Glutamatergic neuron (in vitro differentiated cells): ENCODE measurements at regions not wholly inside any gene's neighbourhood (a gene's known extent, or its start where the extent isn't known, plus 50 kb on each side); places are given as distances from the start of the nearest gene placed in this dataset.

ENCODE experiments used
- DNase-seq: peaks from one replicate; pipeline ENCODE4 v3.0.0; 2022
- H3K27ac Mint-ChIP-seq: one replicate; pipeline ENCODE4 v1.8.0; 2020; ENCODE audit warnings: mild to moderate bottlenecking, mixed read lengths, inconsistent platforms; ENCODE audit not compliant: unreplicated experiment
- H3K27me3 Mint-ChIP-seq: one replicate; pipeline ENCODE4 v1.8.0; 2020; ENCODE audit warnings: mild to moderate bottlenecking, moderate library complexity, mixed read lengths, inconsistent platforms; ENCODE audit not compliant: unreplicated experiment
- H3K36me3 Mint-ChIP-seq: one replicate; pipeline ENCODE4 v1.8.0; 2020; ENCODE audit warnings: mild to moderate bottlenecking, mixed read lengths, inconsistent platforms; ENCODE audit not compliant: unreplicated experiment
- H3K4me1 Mint-ChIP-seq: one replicate; pipeline ENCODE4 v1.8.0; 2020; ENCODE audit warnings: mild to moderate bottlenecking, low read depth, mixed read lengths, inconsistent platforms; ENCODE audit not compliant: unreplicated experiment
- H3K4me3 Mint-ChIP-seq: one replicate; pipeline ENCODE4 v1.8.0; 2020; ENCODE audit warnings: mild to moderate bottlenecking, mixed read lengths, inconsistent platforms; ENCODE audit not compliant: unreplicated experiment
- H3K9me3 Mint-ChIP-seq: one replicate; pipeline ENCODE4 v1.8.0; 2020; ENCODE audit warnings: mild to moderate bottlenecking, moderate library complexity, mixed read lengths, inconsistent platforms; ENCODE audit not compliant: unreplicated experiment
- TF ChIP-seq, protein P1 (sequence below): fragments of 200-600 bp; sonication (generic); IDR thresholded peaks from one replicate; pipeline ENCODE4 v1.5.0; 2021; ENCODE audit not compliant: partially characterized antibody, unreplicated experiment

DNA sequence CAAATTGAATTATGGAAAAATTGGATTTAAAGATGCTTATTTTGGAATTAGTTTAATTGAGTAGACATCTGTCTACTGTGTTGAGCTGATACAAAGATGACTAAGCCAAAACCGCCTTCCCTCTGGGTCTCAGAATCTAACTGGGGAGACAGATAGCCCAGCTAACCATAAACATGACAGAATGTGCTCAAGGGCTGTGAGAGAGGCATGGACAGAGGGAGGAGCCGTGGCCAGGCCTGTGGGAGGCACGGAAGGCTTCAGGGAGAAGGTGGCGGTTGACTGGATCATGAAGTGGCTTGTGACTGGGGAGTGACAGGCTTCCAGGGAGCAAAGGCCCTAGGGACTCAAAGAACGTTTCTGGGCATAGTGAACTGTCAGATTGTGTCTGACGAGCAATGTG is 74.6 kb downstream of the DACT1 start:
- Mint-ChIP-seq H3K36me3 (no peaks in the 10 kb centered on the region), H3K4me1 (peaks cover 13% of the 10 kb centered on the region)

DNA sequence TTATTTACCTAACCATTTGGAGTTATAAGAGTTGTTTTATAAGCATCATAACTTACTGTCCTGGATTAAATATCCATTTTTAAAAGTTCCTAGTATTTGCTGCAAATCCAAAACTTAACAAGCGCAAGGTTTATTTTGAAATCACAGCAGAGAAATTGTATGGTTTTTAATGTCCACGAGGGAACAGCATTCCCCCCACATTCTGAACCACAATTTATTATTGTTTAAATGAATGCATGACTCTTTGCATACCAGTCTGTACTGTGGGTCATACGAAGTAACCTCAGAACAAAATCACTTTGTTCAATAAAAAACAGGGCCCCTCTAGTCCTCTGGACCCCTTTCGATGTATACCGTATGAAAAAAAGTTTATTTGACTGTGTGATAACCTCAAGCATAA is 75.9 kb downstream of the DACT1 start:
- H3K9me3 Mint-ChIP-seq: peaks cover 2% of the 10 kb centered on the region
- H3K27ac Mint-ChIP-seq: no peak overlapping the region
- TF ChIP-seq, protein P1, sequence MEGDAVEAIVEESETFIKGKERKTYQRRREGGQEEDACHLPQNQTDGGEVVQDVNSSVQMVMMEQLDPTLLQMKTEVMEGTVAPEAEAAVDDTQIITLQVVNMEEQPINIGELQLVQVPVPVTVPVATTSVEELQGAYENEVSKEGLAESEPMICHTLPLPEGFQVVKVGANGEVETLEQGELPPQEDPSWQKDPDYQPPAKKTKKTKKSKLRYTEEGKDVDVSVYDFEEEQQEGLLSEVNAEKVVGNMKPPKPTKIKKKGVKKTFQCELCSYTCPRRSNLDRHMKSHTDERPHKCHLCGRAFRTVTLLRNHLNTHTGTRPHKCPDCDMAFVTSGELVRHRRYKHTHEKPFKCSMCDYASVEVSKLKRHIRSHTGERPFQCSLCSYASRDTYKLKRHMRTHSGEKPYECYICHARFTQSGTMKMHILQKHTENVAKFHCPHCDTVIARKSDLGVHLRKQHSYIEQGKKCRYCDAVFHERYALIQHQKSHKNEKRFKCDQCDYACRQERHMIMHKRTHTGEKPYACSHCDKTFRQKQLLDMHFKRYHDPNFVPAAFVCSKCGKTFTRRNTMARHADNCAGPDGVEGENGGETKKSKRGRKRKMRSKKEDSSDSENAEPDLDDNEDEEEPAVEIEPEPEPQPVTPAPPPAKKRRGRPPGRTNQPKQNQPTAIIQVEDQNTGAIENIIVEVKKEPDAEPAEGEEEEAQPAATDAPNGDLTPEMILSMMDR: no peak
- H3K4me3 Mint-ChIP-seq: no peak overlapping the region
- H3K36me3 Mint-ChIP-seq: no peaks in the 10 kb centered on the region
- H3K27me3 Mint-ChIP-seq: no peaks in the 10 kb centered on the region
- no peak for DNase-seq
- peaks cover 6% of the 10 kb centered on the region for H3K4me1 Mint-ChIP-seq

More for the DNA sequence above, 74.6 kb downstream of the DACT1 start:
- DNase-seq: peak; percentile 22
- H3K27ac Mint-ChIP-seq: peak overlapping the region; percentile 15
- TF ChIP-seq, protein P1: no peak
- H3K4me3 Mint-ChIP-seq: no peak overlapping the region
- no peaks in the 10 kb centered on the region for H3K27me3 Mint-ChIP-seq
- no peaks in the 10 kb centered on the region for H3K9me3 Mint-ChIP-seq

DNA sequence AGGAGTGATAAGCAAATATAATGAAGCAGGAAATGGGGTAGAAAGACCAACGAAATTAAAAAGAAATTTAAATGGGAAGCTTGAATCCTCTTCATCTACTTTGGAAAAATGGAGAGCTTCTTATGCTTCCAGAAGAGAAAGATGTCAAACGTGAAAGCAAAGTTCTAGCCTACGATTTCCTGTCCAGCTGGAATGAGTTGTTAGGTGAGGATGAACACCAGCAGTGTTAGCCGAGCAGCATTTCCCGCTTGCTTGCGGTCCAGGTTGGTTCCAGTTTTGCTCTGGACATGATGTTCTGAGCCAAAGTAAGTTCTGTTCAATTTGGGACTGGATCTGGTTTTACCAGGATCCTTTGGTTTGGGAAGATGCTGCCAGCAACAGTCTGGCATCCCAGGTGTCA is 78.9 kb downstream of the DACT1 start:
- Mint-ChIP-seq H3K4me1 (peaks cover 3% of the 10 kb centered on the region), H3K9me3 (peaks cover 2% of the 10 kb centered on the region), H3K36me3 (no peaks in the 10 kb centered on the region), H3K27me3 (no peaks in the 10 kb centered on the region), H3K4me3 (no peak overlapping the region), H3K27ac (no peak overlapping the region)
- TF ChIP-seq, protein P1: no peak
- DNase-seq: no peak

DNA sequence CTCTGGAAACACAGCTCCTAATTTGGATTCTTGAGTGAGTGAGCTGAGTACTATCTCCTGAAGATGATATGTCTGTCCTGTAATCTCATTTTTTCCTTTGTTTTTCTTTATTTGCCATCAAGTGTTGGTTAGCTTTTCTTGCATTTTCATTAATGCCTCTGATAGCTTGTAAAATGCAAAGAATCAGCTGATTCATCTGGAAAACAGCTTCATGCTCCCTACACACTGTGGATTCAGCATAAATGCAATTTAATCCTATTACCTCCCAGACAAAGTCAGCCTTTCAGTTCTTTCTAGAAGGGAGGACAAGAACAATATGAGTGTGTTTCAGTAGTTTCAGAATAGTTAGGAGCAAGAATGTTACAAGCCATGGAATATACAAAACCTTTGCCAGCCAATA is 79.4 kb downstream of the DACT1 start:
- H3K4me1 Mint-ChIP-seq: peaks cover 2% of the 10 kb centered on the region
- TF ChIP-seq, protein P1: no peak
- H3K9me3 Mint-ChIP-seq: peaks cover 2% of the 10 kb centered on the region
- no peak overlapping the region for H3K4me3 Mint-ChIP-seq
- DNase-seq: no peak
- H3K27ac Mint-ChIP-seq: no peak overlapping the region
- no peaks in the 10 kb centered on the region for H3K36me3 Mint-ChIP-seq
- no peaks in the 10 kb centered on the region for H3K27me3 Mint-ChIP-seq

DNA sequence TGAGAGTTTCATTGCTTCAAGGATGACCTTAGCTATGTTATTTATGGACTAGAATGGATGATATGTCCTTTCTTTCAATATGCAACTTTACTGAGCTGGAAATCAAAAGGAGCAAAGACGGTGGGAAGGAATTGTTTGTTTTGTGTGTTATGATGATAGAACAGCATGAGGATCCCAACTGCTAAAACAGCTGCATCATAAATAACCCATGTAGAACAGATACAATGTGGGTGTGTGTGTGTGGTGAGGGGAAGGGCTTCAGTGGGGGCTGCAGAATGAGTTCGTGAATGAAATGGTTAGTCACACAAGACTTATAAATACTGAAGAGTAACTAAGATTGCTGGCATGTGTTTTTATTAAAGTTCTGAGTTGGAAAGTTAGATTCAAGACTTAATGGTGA is 80.1 kb downstream of the DACT1 start:
- Mint-ChIP-seq H3K27ac (no peak overlapping the region), H3K36me3 (no peaks in the 10 kb centered on the region), H3K9me3 (peaks cover 2% of the 10 kb centered on the region), H3K27me3 (no peaks in the 10 kb centered on the region), H3K4me1 (no peaks in the 10 kb centered on the region), H3K4me3 (no peak overlapping the region)
- TF ChIP-seq, protein P1: no peak
- DNase-seq: no peak
